ENCODE measurements at regions not wholly inside any gene's neighbourhood (a gene's known extent, or its start where the extent isn't known, plus 50 kb on each side); places are given as distances from the start of the nearest gene placed in this dataset.
"Not testable (repeated sequence)": the region's sequence is repeated elsewhere in the genome, so short reads cannot be mapped to it uniquely, and the experiment has no call there.

- DNase-seq (ENCODE audit: low spot score): no peak
Measured at GRCh38 chr6:134429861-134430380, 112.0 kb upstream of the SGK1 start.

- no peak for DNase-seq (ENCODE audit: low spot score)
Measured at GRCh38 chr6:134427721-134428120, 109.8 kb upstream of the SGK1 start.

- DNase-seq (ENCODE audit: low spot score): no peak
Measured at GRCh38 chr6:134426623-134427022, 108.7 kb upstream of the SGK1 start.

GRCh38 chr6:134425917-134426316 lies 108.0 kb upstream of the SGK1 start:
- DNase-seq (ENCODE audit: low spot score): not testable (repeated sequence)

GRCh38 chr6:134425513-134425912 lies 107.6 kb upstream of the SGK1 start:
- DNase-seq (ENCODE audit: low spot score): no peak

- DNase-seq (ENCODE audit: low spot score): no peak
Measured at GRCh38 chr6:134424798-134425170, 106.9 kb upstream of the SGK1 start.

- no peak for DNase-seq (ENCODE audit: low spot score)
Measured at GRCh38 chr6:134424165-134424797, 106.4 kb upstream of the SGK1 start.

- DNase-seq (ENCODE audit: low spot score): no peak
Measured at GRCh38 chr6:134422426-134423231, 104.7 kb upstream of the SGK1 start.

- DNase-seq (ENCODE audit: low spot score): no peak
Measured at GRCh38 chr6:134421501-134421900, 103.6 kb upstream of the SGK1 start.

- no peak for DNase-seq (ENCODE audit: low spot score)
Measured at GRCh38 chr6:134420614-134421181, 102.8 kb upstream of the SGK1 start.

- no peak for DNase-seq (ENCODE audit: low spot score)
Measured at GRCh38 chr6:134419716-134420115, 101.8 kb upstream of the SGK1 start.

GRCh38 chr6:134416418-134417154 lies 98.7 kb upstream of the SGK1 start:
- DNase-seq (ENCODE audit: low spot score): no peak

- DNase-seq (ENCODE audit: low spot score): no peak
Measured at GRCh38 chr6:134415656-134416055, 97.7 kb upstream of the SGK1 start.

GRCh38 chr6:134415194-134415593 lies 97.3 kb upstream of the SGK1 start:
- no peak for DNase-seq (ENCODE audit: low spot score)

GRCh38 chr6:134414793-134415192 lies 96.9 kb upstream of the SGK1 start:
- no peak for DNase-seq (ENCODE audit: low spot score)

GRCh38 chr6:134413241-134413643 lies 95.3 kb upstream of the SGK1 start:
- no peak for DNase-seq (ENCODE audit: low spot score)

- DNase-seq (ENCODE audit: low spot score): no peak
Measured at GRCh38 chr6:134410541-134410940, 92.6 kb upstream of the SGK1 start.

GRCh38 chr6:134407791-134408190 lies 89.9 kb upstream of the SGK1 start:
- no peak for DNase-seq (ENCODE audit: low spot score)

GRCh38 chr6:134406311-134406710 lies 88.4 kb upstream of the SGK1 start:
- no peak for DNase-seq (ENCODE audit: low spot score)

- no peak for DNase-seq (ENCODE audit: low spot score)
Measured at GRCh38 chr6:134405386-134406087, 87.6 kb upstream of the SGK1 start.

GRCh38 chr6:134403312-134403711 lies 85.4 kb upstream of the SGK1 start:
- DNase-seq (ENCODE audit: low spot score): not testable (repeated sequence)

Measured in cerebellar cortex (tissue), 1 donor.